BJ (cell line): ENCODE measurements at regions not wholly inside any gene's neighbourhood (a gene's known extent, or its start where the extent isn't known, plus 50 kb on each side); places are given as distances from the start of the nearest gene placed in this dataset.

Experiments
- CTCF ChIA-PET: fragments of 350-600 bp; formaldehyde crosslinking; extraction: SDS; loops from one replicate; lab custom pipeline; 2021; ENCODE audit warnings: antibody characterized with exemption, inconsistent platforms; lab: Yijun Ruan, JAX
- POLR2A ChIA-PET: fragments of 300-600 bp; sonication (Branson Sonifier 250); formaldehyde crosslinking; extraction: SDS; loops from one replicate; lab custom pipeline; 2021; ENCODE audit warnings: antibody characterized with exemption; lab: Charles Lee
- DNase-seq: peaks from one replicate; pipeline ENCODE4 v3.0.0-alpha.2; 2011; ENCODE audit warnings: low read depth
- H3K27me3 ChIP-seq: 2 replicates; pipeline ENCODE4 v1.6.0; 2011; ENCODE audit warnings: low read length; ENCODE audit not compliant: control insufficient read depth, insufficient read depth
- H3K36me3 ChIP-seq: 2 replicates; pipeline ENCODE4 v1.5.1; 2011; ENCODE audit warnings: low read length; ENCODE audit not compliant: control insufficient read depth, insufficient read depth
- H3K4me3 ChIP-seq: 2 replicates; pipeline ENCODE4 v1.5.1; 2011; ENCODE audit warnings: low read depth, mild to moderate bottlenecking, control low read depth, low read length
- TF ChIP-seq, protein P1 (sequence below): IDR thresholded peaks from 2 replicates; pipeline ENCODE4 v1.5.1; 2011; ENCODE audit warnings: low read depth, mild to moderate bottlenecking, control low read depth, inconsistent platforms, low read length, moderate library complexity; ENCODE audit not compliant: insufficient read depth

- TF ChIP-seq, protein P1, sequence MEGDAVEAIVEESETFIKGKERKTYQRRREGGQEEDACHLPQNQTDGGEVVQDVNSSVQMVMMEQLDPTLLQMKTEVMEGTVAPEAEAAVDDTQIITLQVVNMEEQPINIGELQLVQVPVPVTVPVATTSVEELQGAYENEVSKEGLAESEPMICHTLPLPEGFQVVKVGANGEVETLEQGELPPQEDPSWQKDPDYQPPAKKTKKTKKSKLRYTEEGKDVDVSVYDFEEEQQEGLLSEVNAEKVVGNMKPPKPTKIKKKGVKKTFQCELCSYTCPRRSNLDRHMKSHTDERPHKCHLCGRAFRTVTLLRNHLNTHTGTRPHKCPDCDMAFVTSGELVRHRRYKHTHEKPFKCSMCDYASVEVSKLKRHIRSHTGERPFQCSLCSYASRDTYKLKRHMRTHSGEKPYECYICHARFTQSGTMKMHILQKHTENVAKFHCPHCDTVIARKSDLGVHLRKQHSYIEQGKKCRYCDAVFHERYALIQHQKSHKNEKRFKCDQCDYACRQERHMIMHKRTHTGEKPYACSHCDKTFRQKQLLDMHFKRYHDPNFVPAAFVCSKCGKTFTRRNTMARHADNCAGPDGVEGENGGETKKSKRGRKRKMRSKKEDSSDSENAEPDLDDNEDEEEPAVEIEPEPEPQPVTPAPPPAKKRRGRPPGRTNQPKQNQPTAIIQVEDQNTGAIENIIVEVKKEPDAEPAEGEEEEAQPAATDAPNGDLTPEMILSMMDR = no peak
- ChIA-PET CTCF (no interaction called here), POLR2A (no interaction called here)
- no peak for DNase-seq
- no peaks in the 10 kb centered on the region for H3K27me3 ChIP-seq
- H3K36me3 ChIP-seq = no peaks in the 10 kb centered on the region; the same call in 1 of the 2 replicates
- no peak overlapping the region for H3K4me3 ChIP-seq
Measured at GRCh38 chr9:109931623-109932022, 151.6 kb downstream of the PALM2AKAP2 start.

- TF ChIP-seq, protein P1 = no peak
- no peaks in the 10 kb centered on the region for H3K27me3 ChIP-seq
- DNase-seq = no peak
- no peaks in the 10 kb centered on the region; the same call in none of the 2 replicates for H3K36me3 ChIP-seq
- POLR2A ChIA-PET = no interaction called here
- CTCF ChIA-PET = interaction anchor here (0.7 kb wide), 1 partner anchor 1004 kb away, joined by 3 read pairs; no protein-coding TSS in a partner anchor
- no peak overlapping the region for H3K4me3 ChIP-seq
Measured at GRCh38 chr9:109934136-109934856, 154.3 kb downstream of the PALM2AKAP2 start.

GRCh38 chr9:109934857-109935215, 154.8 kb downstream of the PALM2AKAP2 start:
- TF ChIP-seq, protein P1 = no peak
- POLR2A ChIA-PET = no interaction called here
- H3K36me3 ChIP-seq = no peaks in the 10 kb centered on the region; the same call in none of the 2 replicates
- no peaks in the 10 kb centered on the region for H3K27me3 ChIP-seq
- CTCF ChIA-PET = no interaction called here
- no peak for DNase-seq
- H3K4me3 ChIP-seq = no peak overlapping the region

- H3K36me3 ChIP-seq = no peaks in the 10 kb centered on the region; the same call in none of the 2 replicates
- TF ChIP-seq, protein P1 = no peak
- ChIA-PET CTCF (no interaction called here), POLR2A (no interaction called here)
- no peak for DNase-seq
- H3K4me3 ChIP-seq = no peak overlapping the region
- H3K27me3 ChIP-seq = no peaks in the 10 kb centered on the region
Measured at GRCh38 chr9:109935406-109936087, 155.5 kb downstream of the PALM2AKAP2 start.

- ChIA-PET CTCF (interaction anchor here (1.0 kb wide), 1 partner anchor 15 kb away, joined by 3 read pairs; no protein-coding TSS in a partner anchor), POLR2A (no interaction called here)
- Histone ChIP-seq H3K4me3 (no peak overlapping the region), H3K27me3 (no peaks in the 10 kb centered on the region), H3K36me3 (peaks cover 2% of the 10 kb centered on the region)
- TF ChIP-seq, protein P1 = no peak
- no peak for DNase-seq
Measured at GRCh38 chr9:109937861-109938453, 158.0 kb downstream of the PALM2AKAP2 start.
